GM23338 (cell line): ENCODE measurements at regions not wholly inside any gene's neighbourhood (a gene's known extent, or its start where the extent isn't known, plus 50 kb on each side); places are given as distances from the start of the nearest gene placed in this dataset.

Source experiments
- ATAC-seq: fragments of 200-7000 bp; cut with Tn5 transposase; 3 replicates; pipeline ENCODE4 v1.9.1; 2020
- DNase-seq: peaks from one replicate; pipeline ENCODE4 v3.0.0-alpha.2; 2015; ENCODE audit warnings: low spot score
- H2AFZ ChIP-seq: fragments of 200-600 bp; sonication (generic); 2 replicates; pipeline ENCODE4 v1.8.0; 2016; ENCODE audit warnings: antibody characterized with exemption, mild to moderate bottlenecking, moderate library complexity
- H3F3A ChIP-seq: fragments of 200-600 bp; sonication (generic); replicated peaks from 2 replicates; pipeline ENCODE4 v1.8.0; 2017; ENCODE audit warnings: antibody characterized with exemption, mixed run types, low read depth
- H3K27ac ChIP-seq: fragments of 200-600 bp; sonication (generic); 2 replicates; pipeline ENCODE4 v1.6.1; 2016; ENCODE audit warnings: low read depth
- H3K27me3 ChIP-seq: fragments of 200-600 bp; sonication (generic); 2 replicates; pipeline ENCODE4 v1.8.0; 2016; ENCODE audit warnings: mild to moderate bottlenecking, mixed run types, moderate library complexity; ENCODE audit not compliant: insufficient read depth
- H3K36me3 ChIP-seq: fragments of 200-600 bp; sonication (generic); 2 replicates; pipeline ENCODE4 v1.8.0; 2016; ENCODE audit warnings: mild to moderate bottlenecking; ENCODE audit not compliant: insufficient read depth
- H3K4me1 ChIP-seq: fragments of 200-600 bp; sonication (generic); 2 replicates; pipeline ENCODE4 v1.8.0; 2016; ENCODE audit warnings: mild to moderate bottlenecking, moderate library complexity; ENCODE audit not compliant: insufficient read depth
- H3K4me2 ChIP-seq: fragments of 200-600 bp; sonication (generic); 2 replicates; pipeline ENCODE4 v1.7.1; 2017; ENCODE audit warnings: mixed run types
- H3K4me3 ChIP-seq: fragments of 200-600 bp; sonication (generic); 2 replicates; pipeline ENCODE4 v1.6.1; 2016; ENCODE audit warnings: mixed run types
- H3K79me2 ChIP-seq: fragments of 200-600 bp; sonication (generic); replicated peaks from 2 replicates; pipeline ENCODE4 v1.8.0; 2017; ENCODE audit warnings: mild to moderate bottlenecking; ENCODE audit not compliant: insufficient read depth
- H3K9me2 ChIP-seq: fragments of 200-600 bp; sonication (generic); 2 replicates; pipeline ENCODE4 v1.8.0; 2017; ENCODE audit not compliant: insufficient read depth
- H4K20me1 ChIP-seq: fragments of 200-600 bp; sonication (generic); replicated peaks from 2 replicates; pipeline ENCODE4 v1.8.0; 2017; ENCODE audit warnings: mild to moderate bottlenecking; ENCODE audit not compliant: insufficient read depth
- H3K27ac Mint-ChIP-seq: 2 replicates; pipeline ENCODE4 v1.8.0; 2020; ENCODE audit warnings: inconsistent platforms, mild to moderate bottlenecking, moderate library complexity, mixed read lengths
- H3K27me3 Mint-ChIP-seq: 3 replicates; pipeline ENCODE4 v1.8.0; 2022; ENCODE audit warnings: low read depth, mild to moderate bottlenecking, moderate library complexity, mixed read lengths, inconsistent platforms; ENCODE audit not compliant: insufficient read depth, poor library complexity
- H3K36me3 Mint-ChIP-seq: 3 replicates; pipeline ENCODE4 v1.8.0; 2021; ENCODE audit warnings: low read depth, mild to moderate bottlenecking, inconsistent platforms, moderate library complexity, mixed read lengths
- H3K4me1 Mint-ChIP-seq: 3 replicates; pipeline ENCODE4 v1.8.0; 2020; ENCODE audit warnings: mild to moderate bottlenecking, inconsistent platforms, mixed read lengths
- H3K4me3 Mint-ChIP-seq: 3 replicates; pipeline ENCODE4 v1.8.0; 2021; ENCODE audit warnings: moderate library complexity, mild to moderate bottlenecking, inconsistent platforms, mixed read lengths
- H3K9me3 Mint-ChIP-seq: 3 replicates; pipeline ENCODE4 v1.8.0; 2020; ENCODE audit warnings: moderate library complexity, mild to moderate bottlenecking, inconsistent platforms, mixed read lengths
- CTCF ChIP-seq, 2 experiments: fragments of 200-600 bp in 1 of 2; sonication (generic) in 1 of 2; conservative IDR thresholded peaks; 2 replicates each; pipeline versions ENCODE4 v1.5.1 to v1.6.1; 2016 to 2017; ENCODE audit warnings: antibody characterized with exemption in 2 of 2, low read depth in 2 of 2, mild to moderate bottlenecking in 2 of 2, moderate library complexity in 1 of 2
- ETS1 ChIP-seq: IDR thresholded peaks from 2 replicates; pipeline ENCODE4 v1.6.1; 2016; ENCODE audit warnings: antibody characterized with exemption
- EZH2 ChIP-seq: fragments of 200-600 bp; sonication (generic); IDR thresholded peaks from one replicate; pipeline ENCODE4 v1.8.0; 2017; ENCODE audit warnings: antibody characterized with exemption, mild to moderate bottlenecking, low read depth; ENCODE audit not compliant: unreplicated experiment
- EZH2phosphoT487 ChIP-seq: fragments of 200-600 bp; sonication (generic); IDR thresholded peaks from one replicate; pipeline ENCODE4 v1.8.1; 2018; ENCODE audit warnings: antibody characterized with exemption; ENCODE audit not compliant: unreplicated experiment
- JUNB ChIP-seq: IDR thresholded peaks from one replicate; pipeline ENCODE4 v1.6.1; 2016; ENCODE audit warnings: antibody characterized with exemption; ENCODE audit not compliant: unreplicated experiment
- NANOG ChIP-seq: IDR thresholded peaks from 2 replicates; pipeline ENCODE4 v1.6.1; 2016; ENCODE audit warnings: antibody characterized with exemption, borderline replicate concordance
- POLR2AphosphoS5 ChIP-seq: IDR thresholded peaks from 2 replicates; pipeline ENCODE4 v1.6.1; 2016; ENCODE audit warnings: antibody characterized with exemption, low read depth
- STAT1 ChIP-seq: IDR thresholded peaks from one replicate; pipeline ENCODE4 v1.6.1; 2016; ENCODE audit warnings: antibody characterized with exemption; ENCODE audit not compliant: unreplicated experiment
- ZNF331 ChIP-seq: fragments of 250-450 bp; sonication (Bioruptor Pico); IDR thresholded peaks from 2 replicates; pipeline ENCODE4 v1.5.0; 2020; ENCODE audit warnings: low read depth, mild to moderate bottlenecking, moderate library complexity
- ZNF462 ChIP-seq: fragments of 250-450 bp; sonication (Bioruptor Pico); IDR thresholded peaks from 2 replicates; pipeline ENCODE4 v1.5.0; 2020; ENCODE audit warnings: mild to moderate bottlenecking, moderate library complexity

- H3K4me1 ChIP-seq, result no peaks in the 10 kb centered on the region
- no peaks in the 10 kb centered on the region for H3F3A ChIP-seq
- ATAC-seq (no peak), DNase-seq (peak; percentile 17)
- no peaks in the 10 kb centered on the region for H4K20me1 ChIP-seq
- H2AFZ ChIP-seq, result no peak overlapping the region
- H3K4me1 Mint-ChIP-seq, result no peaks in the 10 kb centered on the region
- no peak overlapping the region for H3K27ac ChIP-seq
- no peak overlapping the region for H3K4me3 ChIP-seq
- no peaks in the 10 kb centered on the region for H3K27me3 ChIP-seq
- H3K4me3 Mint-ChIP-seq, result no peak overlapping the region
- H3K79me2 ChIP-seq, result no peaks in the 10 kb centered on the region
- peaks cover 4% of the 10 kb centered on the region for H3K27me3 Mint-ChIP-seq
- H3K9me3 Mint-ChIP-seq, result peaks cover 61% of the 10 kb centered on the region
- no peaks in the 10 kb centered on the region; the same call in 1 of the 2 replicates for H3K36me3 ChIP-seq
- H3K36me3 Mint-ChIP-seq, result peaks cover 16% of the 10 kb centered on the region
- no peak overlapping the region for H3K27ac Mint-ChIP-seq
- TF ChIP-seq CTCF (conservative IDR thresholded peaks at IDR 0.05; ENCODE audit: low read depth in 2 of 2), result no peak
- no peak overlapping the region for H3K4me2 ChIP-seq
- H3K9me2 ChIP-seq, result no peaks in the 10 kb centered on the region
Measured at GRCh38 chr1:29563092-29563491, 326.8 kb downstream of the PTPRU start.

- Histone ChIP-seq H3K9me2 (0 out of 2 replicates have a peak, but pooled peaks cover 3% of the 10 kb centered on the region), H3K27me3 (no peaks in the 10 kb centered on the region), H3K27ac (no peak overlapping the region), H4K20me1 (no peaks in the 10 kb centered on the region), H3K36me3 (no peaks in the 10 kb centered on the region; the same call in 1 of the 2 replicates), H3K79me2 (no peaks in the 10 kb centered on the region), H3F3A (no peaks in the 10 kb centered on the region), H3K4me1 (no peaks in the 10 kb centered on the region), H3K4me3 (no peak overlapping the region), H3K4me2 (no peak overlapping the region), H2AFZ (no peak overlapping the region)
- Mint-ChIP-seq H3K4me3 (no peak overlapping the region), H3K27ac (no peak overlapping the region), H3K9me3 (peaks cover 22% of the 10 kb centered on the region), H3K36me3 (peaks cover 13% of the 10 kb centered on the region), H3K4me1 (no peaks in the 10 kb centered on the region), H3K27me3 (peaks cover 6% of the 10 kb centered on the region)
- ATAC-seq, result no peak
- DNase-seq, result no peak
- TF ChIP-seq ZNF331 (CRISPR knock-in tag) (no peak), CTCF (conservative IDR thresholded peaks at IDR 0.05; ENCODE audit: low read depth in 2 of 2) (no peak), EZH2phosphoT487 (no peak), JUNB (no peak), STAT1 (no peak), ZNF462 (CRISPR knock-in tag) (no peak), ETS1 (no peak), POLR2AphosphoS5 (no peak), EZH2 (no peak), NANOG (no peak)
Measured at GRCh38 chr1:29559056-29559455, 322.7 kb downstream of the PTPRU start.
